ENCODE measurements at regions not wholly inside any gene's neighbourhood (a gene's known extent, or its start where the extent isn't known, plus 50 kb on each side); places are given as distances from the start of the nearest gene placed in this dataset.
A peak's percentile ranks its signal among the peaks of the same experiment; 100 is the strongest.

DNA sequence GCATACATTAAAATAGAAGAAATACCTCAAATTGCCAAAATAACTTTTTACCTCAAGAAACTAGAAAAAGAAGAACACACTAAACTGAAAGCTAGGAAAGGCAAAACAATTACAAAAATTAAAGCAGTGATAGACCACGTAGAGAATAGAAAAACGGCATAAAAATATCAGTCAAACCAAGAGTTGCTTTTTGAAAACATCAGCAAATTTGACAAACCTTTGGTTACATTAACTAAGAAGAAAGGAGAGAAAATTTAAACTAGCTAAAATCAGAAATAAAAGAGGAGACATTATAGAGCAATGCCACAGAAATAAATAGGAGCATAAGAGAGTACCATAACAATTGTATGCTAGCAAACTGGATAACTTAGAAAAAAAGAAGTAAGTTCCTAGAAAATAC lies 553.8 kb downstream of the CCER1 start:
- no peak for DNase-seq (ENCODE audit: low spot score)

- DNase-seq (ENCODE audit: low spot score): no peak
Measured at GRCh38 chr12:90399357-90399756, 555.6 kb downstream of the CCER1 start.

DNA sequence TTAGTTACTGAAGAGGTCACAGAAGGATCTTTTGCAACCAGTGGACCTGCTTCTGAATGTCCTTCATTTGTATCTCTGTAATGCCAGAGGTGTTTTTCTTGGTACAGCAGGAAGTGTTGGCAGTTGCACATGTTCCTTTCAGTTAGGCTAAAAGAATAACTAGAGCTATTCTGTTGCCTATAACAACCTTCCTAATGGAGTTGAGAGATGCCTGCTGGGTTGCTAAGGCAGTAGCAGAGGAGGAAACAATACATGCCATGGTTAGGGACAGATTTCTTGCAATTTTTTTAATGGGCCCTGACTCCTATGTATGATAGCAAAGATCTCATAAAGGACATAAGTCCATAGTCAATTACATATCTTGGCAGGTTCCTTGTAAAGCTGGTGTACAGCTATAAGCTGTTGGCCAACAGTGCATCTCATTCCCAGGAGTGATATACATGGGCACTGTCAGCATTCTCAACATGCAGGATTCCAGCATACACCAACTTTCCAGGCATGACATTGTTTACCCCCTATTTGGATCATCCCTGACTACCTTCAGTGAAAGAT lies 556.6 kb downstream of the CCER1 start:
- no peak for DNase-seq (ENCODE audit: low spot score)

- DNase-seq (ENCODE audit: low spot score): no peak
Measured at GRCh38 chr12:90396556-90396955, 558.4 kb downstream of the CCER1 start.

- DNase-seq (ENCODE audit: low spot score): no peak
Measured at GRCh38 chr12:90393652-90394051, 561.3 kb downstream of the CCER1 start.

- DNase-seq (ENCODE audit: low spot score): no peak
Measured at GRCh38 chr12:90393089-90393488, 561.9 kb downstream of the CCER1 start.

DNA sequence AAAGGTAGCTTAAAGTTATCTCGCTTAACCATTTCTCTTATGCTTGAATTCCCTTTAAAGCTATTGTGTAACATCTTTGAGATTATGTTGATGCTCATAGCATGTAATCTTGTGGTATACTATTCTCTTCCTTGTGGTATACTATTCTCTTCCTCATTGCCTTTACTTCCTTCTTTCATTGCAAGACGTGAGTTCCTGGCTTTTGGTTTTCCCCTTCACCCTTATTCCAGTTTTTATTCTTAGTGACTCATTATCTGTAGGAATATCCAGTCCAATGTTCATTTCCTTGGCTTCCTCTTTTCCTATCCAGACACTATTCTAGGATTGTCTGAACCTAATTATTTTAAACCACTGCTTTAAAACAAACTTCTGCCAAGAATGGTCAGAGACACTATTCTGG lies 564.0 kb downstream of the CCER1 start:
- DNase-seq (ENCODE audit: low spot score): peak; percentile 18

DNA sequence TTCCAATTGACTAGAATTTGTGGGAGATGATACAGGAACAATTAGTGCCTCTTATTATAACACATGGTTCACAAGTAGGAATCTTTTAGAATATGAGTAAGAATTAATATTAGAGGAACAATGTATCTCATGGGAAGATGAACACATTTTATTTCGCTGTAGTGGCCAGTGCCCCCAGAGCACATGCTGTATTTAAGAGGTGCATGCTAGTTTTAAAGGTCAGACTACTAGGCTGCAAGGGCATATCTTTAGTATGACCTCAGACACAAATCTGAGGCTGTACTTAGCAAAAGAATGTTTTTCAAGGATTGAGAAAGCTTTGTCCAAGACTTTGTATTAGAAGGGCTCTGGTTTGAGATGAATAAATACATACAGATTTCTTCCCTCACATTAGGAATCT lies 586.9 kb downstream of the CCER1 start:
- no peak for DNase-seq (ENCODE audit: low spot score)

DNA sequence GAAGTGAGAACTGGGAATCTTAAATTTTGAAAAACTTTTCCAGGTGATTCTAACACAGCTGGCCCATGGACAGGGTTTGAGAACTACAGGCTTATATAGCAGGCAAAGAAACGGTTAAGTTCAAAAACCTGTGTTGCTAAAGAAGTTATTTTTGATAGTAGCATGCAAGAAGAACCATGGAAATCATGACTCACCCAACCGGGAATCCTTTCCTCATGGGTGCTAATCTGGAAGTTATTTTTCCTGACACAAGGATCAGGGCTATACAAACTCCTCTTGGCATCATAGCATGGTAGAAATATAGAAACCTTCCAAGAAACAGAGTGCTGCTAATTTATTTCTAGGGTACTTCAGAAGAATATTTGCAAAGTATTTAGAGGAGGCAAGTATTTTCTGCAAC lies 588.7 kb downstream of the CCER1 start:
- DNase-seq (ENCODE audit: low spot score): no peak

- no peak for DNase-seq (ENCODE audit: low spot score)
Measured at GRCh38 chr12:90360300-90360699, 594.7 kb downstream of the CCER1 start.

GRCh38 chr12:90355711-90356355 lies 599.1 kb downstream of the CCER1 start:
- DNase-seq (ENCODE audit: low spot score): no peak

DNA sequence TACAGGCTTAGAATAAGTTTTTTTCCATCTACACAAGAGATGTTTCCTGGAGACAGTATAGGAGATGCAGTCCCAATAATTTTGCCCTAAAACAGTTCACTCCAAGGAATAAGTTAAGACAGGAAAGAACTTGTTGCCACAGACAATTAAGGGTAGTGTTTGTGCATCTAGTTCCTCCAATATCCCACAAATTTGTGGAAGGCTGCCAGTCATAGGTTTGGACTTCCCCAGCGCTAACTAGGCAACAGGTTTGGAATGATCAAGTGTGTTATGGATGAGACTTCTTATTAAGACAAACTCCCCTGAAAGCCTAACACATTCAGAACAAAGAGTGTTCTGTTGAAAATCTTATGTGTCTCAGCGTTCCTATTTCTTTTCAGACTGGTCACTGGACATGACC lies 611.0 kb downstream of the CCER1 start:
- DNase-seq (ENCODE audit: low spot score): no peak

DNA sequence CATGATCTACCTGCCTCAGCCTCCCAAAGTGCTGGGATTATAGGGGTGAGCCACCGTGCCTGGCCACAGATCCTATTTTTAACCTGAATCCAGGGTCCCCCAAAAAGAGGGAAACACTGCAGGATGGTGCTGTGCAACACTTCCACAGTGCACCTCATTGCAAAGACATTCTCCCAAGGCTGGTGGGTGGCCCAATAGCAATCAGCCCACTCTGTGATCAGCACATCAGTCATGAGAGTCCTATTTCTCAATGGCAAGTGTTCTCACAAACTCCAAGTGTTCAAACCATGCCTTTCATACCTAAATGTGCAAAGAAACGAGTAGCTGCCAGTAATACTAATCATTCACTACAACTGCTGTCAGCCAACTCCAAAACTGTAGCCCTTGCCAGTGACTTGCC lies 612.9 kb downstream of the CCER1 start:
- no peak for DNase-seq (ENCODE audit: low spot score)

GRCh38 chr12:90339837-90340236 lies 615.1 kb downstream of the CCER1 start:
- DNase-seq (ENCODE audit: low spot score): no peak

- DNase-seq (ENCODE audit: low spot score): no peak
Measured at GRCh38 chr12:90338365-90338764, 616.6 kb downstream of the CCER1 start.

DNA sequence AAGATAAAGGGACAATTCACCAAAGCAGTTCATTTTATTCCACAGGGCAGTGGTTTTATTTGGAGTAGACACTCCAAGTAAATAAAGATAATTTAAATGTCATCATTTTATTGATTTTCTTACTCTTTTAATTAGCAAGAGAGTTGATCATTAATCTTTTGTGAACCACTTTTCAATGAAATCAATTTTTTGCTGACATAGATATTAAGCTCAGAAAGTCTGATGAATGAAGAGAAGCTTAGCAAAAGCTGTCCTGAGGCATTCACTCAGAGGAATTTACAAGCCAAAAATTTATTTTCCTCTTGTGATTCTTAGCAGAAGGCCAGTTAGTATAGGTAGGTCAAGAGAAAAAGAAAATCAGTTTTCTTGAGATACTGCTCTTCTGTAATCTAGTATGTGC lies 618.0 kb downstream of the CCER1 start:
- no peak for DNase-seq (ENCODE audit: low spot score)

GRCh38 chr12:90335566-90335965 lies 619.4 kb downstream of the CCER1 start:
- DNase-seq (ENCODE audit: low spot score): no peak

DNA sequence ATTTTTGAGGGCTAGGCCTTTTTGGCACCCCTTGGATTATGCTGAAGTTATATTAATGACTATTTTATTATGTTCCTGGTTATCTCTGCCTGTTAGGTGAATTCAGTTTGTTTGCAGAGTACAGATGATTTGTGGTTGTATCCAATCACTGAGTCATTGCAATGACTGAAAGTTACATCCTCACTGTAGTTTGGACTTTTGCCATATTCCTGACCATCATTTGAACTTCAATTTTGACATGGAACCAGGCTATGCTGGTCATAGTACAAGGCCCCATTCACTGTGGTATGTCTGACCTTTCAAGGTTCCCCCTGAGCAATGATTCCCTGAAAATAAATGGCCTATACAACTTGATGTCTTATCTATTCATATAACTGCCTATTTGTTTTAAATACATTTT lies 621.0 kb downstream of the CCER1 start:
- DNase-seq (ENCODE audit: low spot score): peak; percentile 10

- DNase-seq (ENCODE audit: low spot score): no peak
Measured at GRCh38 chr12:90333424-90333823, 621.6 kb downstream of the CCER1 start.

GRCh38 chr12:90331821-90332220 lies 623.2 kb downstream of the CCER1 start:
- no peak for DNase-seq (ENCODE audit: low spot score)

GRCh38 chr12:90331262-90331661 lies 622.6 kb upstream of the ATP2B1 start:
- DNase-seq (ENCODE audit: low spot score): no peak

DNA sequence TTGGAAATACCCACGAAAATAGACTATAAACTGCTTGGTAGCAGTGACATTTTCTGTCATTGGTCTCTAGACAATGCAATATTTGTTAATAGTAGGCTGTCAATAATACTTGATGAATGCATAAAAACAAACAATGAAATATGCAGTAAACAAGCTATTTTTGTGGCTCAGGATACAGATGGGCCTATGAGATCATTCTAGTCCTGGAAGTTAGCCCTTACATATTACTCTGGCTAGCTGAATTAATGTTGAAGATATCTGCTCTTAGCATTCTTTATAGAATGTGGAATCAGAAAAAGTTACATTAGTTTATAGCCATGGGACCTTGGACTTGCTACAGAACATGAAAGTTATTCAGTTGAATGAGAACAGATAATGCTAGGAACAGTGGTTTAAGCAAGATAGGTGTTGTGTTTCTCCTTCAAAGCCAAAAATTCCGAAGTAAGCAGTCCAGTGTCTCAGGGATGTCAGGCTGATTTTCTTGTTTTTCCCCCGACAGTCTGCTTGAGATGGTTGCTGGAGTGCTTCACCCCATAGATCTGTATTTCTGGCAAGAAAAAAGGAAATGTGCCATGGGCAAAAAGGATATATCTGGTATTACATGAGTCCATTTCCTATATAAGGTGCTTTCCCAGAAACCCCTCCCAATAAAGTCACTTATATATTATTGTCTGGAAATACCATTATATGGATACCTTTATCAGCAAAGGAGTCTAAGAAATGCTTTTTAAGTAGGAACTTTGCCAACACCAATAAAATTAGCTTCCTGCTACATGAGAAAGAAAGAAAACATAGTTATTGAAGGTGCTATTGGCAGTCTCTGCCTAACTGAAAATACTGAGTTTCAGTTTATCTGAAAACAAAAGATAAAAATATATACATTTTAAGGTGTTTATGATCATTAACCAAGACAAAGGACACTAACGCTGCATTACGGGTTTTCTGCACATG lies 619.4 kb upstream of the ATP2B1 start:
- DNase-seq (ENCODE audit: low spot score): no peak

DNA sequence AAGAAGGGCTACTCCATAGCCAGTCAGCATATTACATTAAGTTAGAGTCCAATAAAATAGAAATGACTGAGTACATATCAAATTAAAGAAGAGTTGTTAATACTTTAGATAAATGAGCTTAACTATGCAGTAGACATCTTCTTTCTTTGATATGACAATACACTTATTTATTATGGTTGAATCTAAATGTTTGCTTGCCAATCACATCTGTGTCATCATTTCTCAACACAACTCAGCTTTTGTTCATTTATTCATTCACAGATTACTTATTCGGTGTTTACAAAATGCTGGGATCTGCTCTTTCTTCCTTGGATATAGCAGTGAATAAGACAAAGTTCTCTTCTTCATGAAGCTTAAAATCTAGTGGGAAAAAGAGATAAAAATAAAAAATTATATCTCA lies 614.6 kb upstream of the ATP2B1 start:
- DNase-seq (ENCODE audit: low spot score): no peak
